ENCODE measurements at regions not wholly inside any gene's neighbourhood (a gene's known extent, or its start where the extent isn't known, plus 50 kb on each side); places are given as distances from the start of the nearest gene placed in this dataset.

DNA sequence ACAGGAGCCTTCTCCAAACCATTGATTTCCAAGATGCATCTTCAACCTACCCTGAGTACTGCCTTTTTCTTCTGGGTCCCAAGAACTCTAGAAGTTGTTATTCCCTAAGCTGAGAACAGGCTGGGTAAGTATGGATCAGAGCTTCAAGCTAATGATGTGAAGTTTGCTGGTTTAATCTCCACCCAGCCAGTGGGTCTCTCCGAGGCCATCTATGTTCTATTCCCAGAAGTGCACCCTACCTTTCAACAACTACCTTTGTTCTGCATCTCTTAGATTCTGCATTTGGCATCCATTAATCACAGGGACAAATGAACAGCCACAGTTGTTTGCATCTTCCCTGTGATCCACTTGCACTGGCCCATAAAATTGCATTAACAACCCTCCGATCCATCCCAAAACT, 246.2 kb downstream of the HIVEP2 start:
- no peak for DNase-seq (ENCODE audit: low read depth, low spot score)
- TF ChIP-seq, protein P1, sequence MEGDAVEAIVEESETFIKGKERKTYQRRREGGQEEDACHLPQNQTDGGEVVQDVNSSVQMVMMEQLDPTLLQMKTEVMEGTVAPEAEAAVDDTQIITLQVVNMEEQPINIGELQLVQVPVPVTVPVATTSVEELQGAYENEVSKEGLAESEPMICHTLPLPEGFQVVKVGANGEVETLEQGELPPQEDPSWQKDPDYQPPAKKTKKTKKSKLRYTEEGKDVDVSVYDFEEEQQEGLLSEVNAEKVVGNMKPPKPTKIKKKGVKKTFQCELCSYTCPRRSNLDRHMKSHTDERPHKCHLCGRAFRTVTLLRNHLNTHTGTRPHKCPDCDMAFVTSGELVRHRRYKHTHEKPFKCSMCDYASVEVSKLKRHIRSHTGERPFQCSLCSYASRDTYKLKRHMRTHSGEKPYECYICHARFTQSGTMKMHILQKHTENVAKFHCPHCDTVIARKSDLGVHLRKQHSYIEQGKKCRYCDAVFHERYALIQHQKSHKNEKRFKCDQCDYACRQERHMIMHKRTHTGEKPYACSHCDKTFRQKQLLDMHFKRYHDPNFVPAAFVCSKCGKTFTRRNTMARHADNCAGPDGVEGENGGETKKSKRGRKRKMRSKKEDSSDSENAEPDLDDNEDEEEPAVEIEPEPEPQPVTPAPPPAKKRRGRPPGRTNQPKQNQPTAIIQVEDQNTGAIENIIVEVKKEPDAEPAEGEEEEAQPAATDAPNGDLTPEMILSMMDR (IDR thresholded peaks at IDR 0.05; ENCODE audit: low read depth, low read length): peak; percentile 29
- no peak overlapping the region for H3K4me3 ChIP-seq (ENCODE audit: low read depth, low read length)
- in situ Hi-C loops (cut with HindIII; ENCODE audit: low sequenced_read_pairs): no loop called here

DNA sequence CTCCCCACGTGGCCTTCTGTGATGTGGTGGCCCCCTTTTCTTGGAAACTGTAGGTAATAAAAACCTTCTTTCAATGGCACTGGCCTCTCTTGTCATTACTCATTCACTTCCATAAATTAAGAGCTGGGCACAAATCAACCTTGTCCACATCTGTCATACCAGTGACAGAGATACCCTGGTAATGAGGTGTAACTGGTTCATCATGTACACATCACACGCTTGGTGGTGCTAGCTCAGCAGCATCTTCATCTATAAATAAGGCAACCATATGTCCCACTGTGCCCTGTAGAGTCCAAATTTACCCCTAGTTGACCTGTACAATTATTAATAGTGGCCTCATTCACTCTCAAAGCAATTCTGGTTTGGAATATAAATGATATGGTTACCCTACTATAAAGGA, 245.6 kb downstream of the HIVEP2 start:
- no peak for DNase-seq (ENCODE audit: low read depth, low spot score)
- in situ Hi-C loops (cut with HindIII; ENCODE audit: low sequenced_read_pairs): no loop called here
- no peak overlapping the region for H3K4me3 ChIP-seq (ENCODE audit: low read depth, low read length)
- TF ChIP-seq, protein P1 (IDR thresholded peaks at IDR 0.05; ENCODE audit: low read depth, low read length): no peak

DNA sequence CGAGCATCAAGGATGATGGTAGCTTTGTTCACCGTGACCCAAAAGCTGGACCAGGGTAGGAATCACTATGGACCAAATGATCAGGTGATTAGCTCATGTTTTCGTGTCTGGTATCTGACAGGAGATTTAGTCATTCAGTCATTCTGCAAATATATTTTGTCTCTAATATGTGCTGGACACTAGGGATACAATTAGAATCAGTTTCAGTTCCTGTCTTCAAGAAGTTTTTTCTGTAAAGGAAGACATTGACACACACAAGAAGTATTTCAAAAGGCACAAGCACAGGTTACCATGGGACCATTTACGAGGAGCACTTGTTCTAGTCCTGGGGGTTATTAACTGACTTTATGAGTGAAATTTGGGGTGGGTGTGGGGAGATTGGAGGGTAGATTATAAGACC, 244.9 kb downstream of the HIVEP2 start:
- DNase-seq (ENCODE audit: low read depth, low spot score): no peak
- TF ChIP-seq, protein P1 (IDR thresholded peaks at IDR 0.05; ENCODE audit: low read depth, low read length): no peak
- H3K4me3 ChIP-seq (ENCODE audit: low read depth, low read length): no peak overlapping the region
- in situ Hi-C loops (cut with HindIII; ENCODE audit: low sequenced_read_pairs): no loop called here

DNA sequence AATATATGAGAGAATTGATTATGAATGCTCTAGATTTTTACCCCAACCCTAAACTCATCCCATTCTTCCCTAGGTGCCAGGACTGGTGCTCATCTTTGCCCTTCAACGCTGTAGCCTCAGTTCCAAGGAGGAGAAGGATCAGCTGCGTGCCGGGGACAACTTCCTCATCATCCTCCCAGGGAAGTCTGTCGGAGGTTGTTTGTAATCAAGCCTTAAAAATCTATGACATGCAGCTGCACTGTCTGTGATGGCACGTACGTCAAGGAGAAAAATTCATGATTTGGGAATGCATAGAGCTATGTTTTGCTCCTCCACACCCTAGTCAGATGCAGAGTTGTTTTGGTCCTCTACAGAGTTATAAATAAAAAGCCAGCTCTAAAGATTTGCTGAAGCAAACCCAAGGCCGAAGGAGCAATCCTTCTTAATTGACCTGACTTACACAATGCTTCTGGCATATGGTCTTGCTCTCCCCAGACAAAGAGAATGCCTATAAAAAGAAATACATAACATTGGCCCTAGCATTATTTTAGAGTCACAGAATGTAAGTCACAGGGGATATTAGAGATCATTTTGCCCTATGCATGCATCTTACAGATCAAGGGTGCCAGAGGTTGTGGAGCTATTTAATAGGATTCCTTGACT, 244.2 kb downstream of the HIVEP2 start:
- in situ Hi-C loops (cut with HindIII; ENCODE audit: low sequenced_read_pairs): no loop called here
- H3K4me3 ChIP-seq (ENCODE audit: low read depth, low read length): no peak overlapping the region
- no peak for DNase-seq (ENCODE audit: low read depth, low spot score)
- TF ChIP-seq, protein P1 (IDR thresholded peaks at IDR 0.05; ENCODE audit: low read depth, low read length): no peak
